ENCODE measurements at regions not wholly inside any gene's neighbourhood (a gene's known extent, or its start where the extent isn't known, plus 50 kb on each side); places are given as distances from the start of the nearest gene placed in this dataset.

- no peak for TF ChIP-seq USF2 (IDR thresholded peaks at IDR 0.05; ENCODE audit: low read length)
- TF ChIP-seq EGR1 (IDR thresholded peaks at IDR 0.05; ENCODE audit: borderline replicate concordance, low read depth, low read length): no peak
Observed at GRCh38 chr7:71019706-71020105, 112.2 kb upstream of the GALNT17 start (continued).

All from H1 (cell line).